ENCODE measurements at regions not wholly inside any gene's neighbourhood (a gene's known extent, or its start where the extent isn't known, plus 50 kb on each side); places are given as distances from the start of the nearest gene placed in this dataset.
"Not testable (repeated sequence)": the region's sequence is repeated elsewhere in the genome, so short reads cannot be mapped to it uniquely, and the experiment has no call there.

DNA sequence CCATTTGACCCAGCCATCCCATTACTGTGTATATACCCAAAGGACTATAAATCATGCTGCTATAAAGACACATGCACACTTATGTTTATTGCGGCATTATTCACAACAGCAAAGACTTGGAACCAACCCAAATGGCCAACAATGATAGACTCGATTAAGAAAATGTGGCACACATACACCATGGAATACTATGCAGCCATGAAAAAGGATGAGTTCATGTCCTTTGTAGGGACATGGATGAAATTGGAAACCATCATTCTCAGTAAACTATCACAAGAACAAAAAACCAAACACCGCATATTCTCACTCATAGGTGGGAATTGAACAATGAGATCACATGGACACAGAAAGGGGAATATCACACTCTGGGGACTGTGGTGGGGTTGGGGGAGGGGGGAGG is 242.7 kb upstream of the FOXF1 start:
- not testable (repeated sequence) for H3K4me3 ChIP-seq (replicated peaks; ENCODE audit: insufficient read depth, low read length); DNase-seq (ENCODE audit: low read depth in 1 of 2, low spot score in 1 of 2); H3K27ac ChIP-seq (replicated peaks); H3K27me3 ChIP-seq (ENCODE audit: insufficient read depth, poor library complexity, severe bottlenecking)

DNA sequence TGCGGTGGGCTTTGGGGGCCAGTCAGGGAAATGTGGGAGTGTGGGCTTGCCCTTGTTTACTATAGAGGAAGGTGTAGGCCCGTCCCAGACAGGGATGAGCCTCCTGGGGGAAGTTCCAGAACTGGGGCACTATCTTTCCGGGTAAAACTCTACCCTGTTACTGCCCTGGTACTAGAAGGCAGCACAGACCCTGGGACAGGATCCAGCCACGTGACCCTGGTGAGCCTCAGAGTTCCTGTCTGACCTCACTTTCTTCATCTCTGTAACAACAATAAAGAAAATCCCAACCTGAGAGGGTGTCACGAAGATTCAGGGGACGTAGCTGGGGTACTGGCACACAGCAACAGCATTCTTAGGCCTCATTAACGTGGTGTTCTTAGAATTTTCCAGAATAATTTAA is 239.6 kb upstream of the FOXF1 start:
- TF ChIP-seq SPI1 (IDR thresholded peaks at IDR 0.05; ENCODE audit: borderline replicate concordance, low read depth) (no peak), POLR2AphosphoS5 (IDR thresholded peaks at IDR 0.05; ENCODE audit: low read depth) (no peak), GABPA (IDR thresholded peaks at IDR 0.05; ENCODE audit: low read depth) (no peak)
- TF ChIP-seq, protein P1, sequence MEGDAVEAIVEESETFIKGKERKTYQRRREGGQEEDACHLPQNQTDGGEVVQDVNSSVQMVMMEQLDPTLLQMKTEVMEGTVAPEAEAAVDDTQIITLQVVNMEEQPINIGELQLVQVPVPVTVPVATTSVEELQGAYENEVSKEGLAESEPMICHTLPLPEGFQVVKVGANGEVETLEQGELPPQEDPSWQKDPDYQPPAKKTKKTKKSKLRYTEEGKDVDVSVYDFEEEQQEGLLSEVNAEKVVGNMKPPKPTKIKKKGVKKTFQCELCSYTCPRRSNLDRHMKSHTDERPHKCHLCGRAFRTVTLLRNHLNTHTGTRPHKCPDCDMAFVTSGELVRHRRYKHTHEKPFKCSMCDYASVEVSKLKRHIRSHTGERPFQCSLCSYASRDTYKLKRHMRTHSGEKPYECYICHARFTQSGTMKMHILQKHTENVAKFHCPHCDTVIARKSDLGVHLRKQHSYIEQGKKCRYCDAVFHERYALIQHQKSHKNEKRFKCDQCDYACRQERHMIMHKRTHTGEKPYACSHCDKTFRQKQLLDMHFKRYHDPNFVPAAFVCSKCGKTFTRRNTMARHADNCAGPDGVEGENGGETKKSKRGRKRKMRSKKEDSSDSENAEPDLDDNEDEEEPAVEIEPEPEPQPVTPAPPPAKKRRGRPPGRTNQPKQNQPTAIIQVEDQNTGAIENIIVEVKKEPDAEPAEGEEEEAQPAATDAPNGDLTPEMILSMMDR (IDR thresholded peaks at IDR 0.05; ENCODE audit: insufficient read depth, low read length): no peak
- TF ChIP-seq, protein P2, sequence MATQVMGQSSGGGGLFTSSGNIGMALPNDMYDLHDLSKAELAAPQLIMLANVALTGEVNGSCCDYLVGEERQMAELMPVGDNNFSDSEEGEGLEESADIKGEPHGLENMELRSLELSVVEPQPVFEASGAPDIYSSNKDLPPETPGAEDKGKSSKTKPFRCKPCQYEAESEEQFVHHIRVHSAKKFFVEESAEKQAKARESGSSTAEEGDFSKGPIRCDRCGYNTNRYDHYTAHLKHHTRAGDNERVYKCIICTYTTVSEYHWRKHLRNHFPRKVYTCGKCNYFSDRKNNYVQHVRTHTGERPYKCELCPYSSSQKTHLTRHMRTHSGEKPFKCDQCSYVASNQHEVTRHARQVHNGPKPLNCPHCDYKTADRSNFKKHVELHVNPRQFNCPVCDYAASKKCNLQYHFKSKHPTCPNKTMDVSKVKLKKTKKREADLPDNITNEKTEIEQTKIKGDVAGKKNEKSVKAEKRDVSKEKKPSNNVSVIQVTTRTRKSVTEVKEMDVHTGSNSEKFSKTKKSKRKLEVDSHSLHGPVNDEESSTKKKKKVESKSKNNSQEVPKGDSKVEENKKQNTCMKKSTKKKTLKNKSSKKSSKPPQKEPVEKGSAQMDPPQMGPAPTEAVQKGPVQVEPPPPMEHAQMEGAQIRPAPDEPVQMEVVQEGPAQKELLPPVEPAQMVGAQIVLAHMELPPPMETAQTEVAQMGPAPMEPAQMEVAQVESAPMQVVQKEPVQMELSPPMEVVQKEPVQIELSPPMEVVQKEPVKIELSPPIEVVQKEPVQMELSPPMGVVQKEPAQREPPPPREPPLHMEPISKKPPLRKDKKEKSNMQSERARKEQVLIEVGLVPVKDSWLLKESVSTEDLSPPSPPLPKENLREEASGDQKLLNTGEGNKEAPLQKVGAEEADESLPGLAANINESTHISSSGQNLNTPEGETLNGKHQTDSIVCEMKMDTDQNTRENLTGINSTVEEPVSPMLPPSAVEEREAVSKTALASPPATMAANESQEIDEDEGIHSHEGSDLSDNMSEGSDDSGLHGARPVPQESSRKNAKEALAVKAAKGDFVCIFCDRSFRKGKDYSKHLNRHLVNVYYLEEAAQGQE (IDR thresholded peaks at IDR 0.05; ENCODE audit: insufficient replicate concordance, low read depth): no peak
- no peak overlapping the region for H3K27ac ChIP-seq (replicated peaks)
- DNase-seq (ENCODE audit: low read depth in 1 of 2, low spot score in 1 of 2): no peak
- no peak overlapping the region for H3K4me3 ChIP-seq (replicated peaks; ENCODE audit: insufficient read depth, low read length)
- H3K27me3 ChIP-seq (ENCODE audit: insufficient read depth, poor library complexity, severe bottlenecking): no peaks in the 10 kb centered on the region

DNA sequence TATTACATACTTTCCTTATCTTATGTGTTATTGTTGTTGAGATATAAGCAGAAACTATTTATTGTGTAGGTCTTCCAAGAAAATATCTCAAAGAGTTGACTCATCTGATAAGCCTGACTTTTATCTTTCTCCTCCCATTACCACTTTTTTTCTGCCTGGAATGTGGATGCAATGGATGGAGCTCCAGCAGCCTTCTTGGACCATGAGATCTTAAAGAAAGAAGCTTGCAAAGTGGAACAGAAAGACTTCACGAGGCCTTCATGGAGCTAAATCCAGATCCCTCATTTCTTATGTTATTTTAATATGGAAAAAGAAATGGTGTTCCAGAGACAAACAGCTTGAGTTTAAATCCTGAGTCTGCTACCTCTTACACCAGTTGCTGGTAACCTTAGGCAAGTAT is 237.6 kb upstream of the FOXF1 start:
- no peak for TF ChIP-seq POLR2AphosphoS5 (IDR thresholded peaks at IDR 0.05; ENCODE audit: low read depth)
- TF ChIP-seq, protein P2 (IDR thresholded peaks at IDR 0.05; ENCODE audit: insufficient replicate concordance, low read depth): no peak
- no peak for TF ChIP-seq GABPA (IDR thresholded peaks at IDR 0.05; ENCODE audit: low read depth)
- no peak for TF ChIP-seq SPI1 (IDR thresholded peaks at IDR 0.05; ENCODE audit: borderline replicate concordance, low read depth)
- TF ChIP-seq, protein P1 (IDR thresholded peaks at IDR 0.05; ENCODE audit: insufficient read depth, low read length): no peak
- Histone ChIP-seq H3K27ac (replicated peaks) (no peak overlapping the region), H3K4me3 (replicated peaks; ENCODE audit: insufficient read depth, low read length) (no peak overlapping the region), H3K27me3 (ENCODE audit: insufficient read depth, poor library complexity, severe bottlenecking) (no peaks in the 10 kb centered on the region)
- no peak for DNase-seq (ENCODE audit: low read depth in 1 of 2, low spot score in 1 of 2)

DNA sequence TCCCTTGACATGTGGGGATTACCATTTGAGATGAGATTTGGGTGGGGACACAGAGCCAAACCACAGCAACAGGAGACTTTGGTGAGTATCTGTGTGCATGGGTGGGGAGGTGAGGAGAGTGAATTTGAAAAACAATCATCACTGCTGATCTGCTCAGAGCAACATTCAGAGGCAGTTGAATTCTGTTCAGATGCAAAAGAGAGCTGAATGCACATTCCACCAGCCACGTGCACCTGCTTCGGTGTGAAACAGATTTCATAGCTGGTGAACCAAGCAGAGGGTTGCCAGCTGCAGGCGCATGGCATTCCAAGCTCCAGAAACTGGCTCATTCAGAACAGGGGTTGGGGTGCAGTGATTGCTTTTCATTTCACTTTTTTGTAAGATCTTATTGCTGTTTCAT is 233.1 kb upstream of the FOXF1 start:
- no peak overlapping the region for H3K27ac ChIP-seq (replicated peaks)
- no peak for DNase-seq (ENCODE audit: low read depth in 1 of 2, low spot score in 1 of 2)
- no peak overlapping the region for H3K4me3 ChIP-seq (replicated peaks; ENCODE audit: insufficient read depth, low read length)
- no peak for TF ChIP-seq SPI1 (IDR thresholded peaks at IDR 0.05; ENCODE audit: borderline replicate concordance, low read depth)
- no peak for TF ChIP-seq GABPA (IDR thresholded peaks at IDR 0.05; ENCODE audit: low read depth)
- TF ChIP-seq, protein P2 (IDR thresholded peaks at IDR 0.05; ENCODE audit: insufficient replicate concordance, low read depth): no peak
- no peak for TF ChIP-seq POLR2AphosphoS5 (IDR thresholded peaks at IDR 0.05; ENCODE audit: low read depth)
- TF ChIP-seq, protein P1 (IDR thresholded peaks at IDR 0.05; ENCODE audit: insufficient read depth, low read length): no peak
- no peaks in the 10 kb centered on the region for H3K27me3 ChIP-seq (ENCODE audit: insufficient read depth, poor library complexity, severe bottlenecking)

DNA sequence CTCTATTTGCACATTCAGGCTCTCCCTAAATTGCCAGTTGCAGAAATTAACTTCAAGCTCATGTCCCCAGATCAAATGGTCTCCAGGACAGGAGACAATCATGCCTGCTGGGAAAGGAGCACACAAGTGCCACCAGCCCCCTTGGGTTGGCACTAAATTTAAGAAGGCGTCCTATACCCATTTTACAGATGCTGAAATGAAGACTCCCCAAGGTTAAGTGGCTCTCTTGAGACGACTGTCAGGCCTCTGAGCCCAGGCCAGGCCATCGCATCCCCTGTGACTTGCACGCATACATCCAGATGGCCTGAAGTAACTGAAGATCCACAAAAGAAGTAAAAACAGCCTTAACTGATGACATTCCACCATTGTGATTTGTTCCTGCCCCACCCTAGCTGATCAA is 232.5 kb upstream of the FOXF1 start:
- not testable (repeated sequence) for DNase-seq (ENCODE audit: low read depth in 1 of 2, low spot score in 1 of 2); H3K27ac ChIP-seq (replicated peaks); H3K27me3 ChIP-seq (ENCODE audit: insufficient read depth, poor library complexity, severe bottlenecking); H3K4me3 ChIP-seq (replicated peaks; ENCODE audit: insufficient read depth, low read length)

All from HL-60 (cell line).